Fibroblast of lung (primary cell): ENCODE measurements at regions not wholly inside any gene's neighbourhood (a gene's known extent, or its start where the extent isn't known, plus 50 kb on each side); places are given as distances from the start of the nearest gene placed in this dataset.

Source experiments
- DNase-seq, 2 donors: peaks; one replicate each; pipeline versions ENCODE4 v3.0.0 to v3.0.0-alpha.2; 2010; ENCODE audit warnings: low read depth in 2 of 2
- H2AFZ ChIP-seq: 2 replicates; pipeline ENCODE4 v1.5.1; 2012; ENCODE audit warnings: low read length, control low read depth, inconsistent platforms
- H3K27ac ChIP-seq: 2 replicates; pipeline ENCODE4 v1.5.1; 2011; ENCODE audit warnings: low read length, control low read depth; ENCODE audit not compliant: insufficient read depth
- H3K27me3 ChIP-seq: 2 replicates; pipeline ENCODE4 v1.5.1; 2011; ENCODE audit warnings: mild to moderate bottlenecking, low read length; ENCODE audit not compliant: control insufficient read depth, insufficient read depth
- H3K36me3 ChIP-seq: 2 replicates; pipeline ENCODE4 v1.5.1; 2011; ENCODE audit warnings: low read length; ENCODE audit not compliant: control insufficient read depth, insufficient read depth
- H3K4me1 ChIP-seq: 2 replicates; pipeline ENCODE4 v1.5.1; 2011; ENCODE audit warnings: low read length; ENCODE audit not compliant: control insufficient read depth, insufficient read depth; ENCODE audit errors: extremely low read depth
- H3K4me2 ChIP-seq: 2 replicates; pipeline ENCODE4 v1.5.1; 2011; ENCODE audit warnings: low read length, control low read depth; ENCODE audit not compliant: insufficient read depth; ENCODE audit errors: extremely low read depth
- H3K4me3 ChIP-seq, 4 experiments: fragments of 200-600 bp in 1 of 4; sonication (generic) in 1 of 4; replicated peaks in 1 of 4; 2 replicates each; pipeline ENCODE4 v1.5.1; 2011 to 2016; ENCODE audit warnings: low read length in 4 of 4, low read depth in 3 of 4, mild to moderate bottlenecking in 3 of 4, control low read depth in 2 of 4, inconsistent platforms in 1 of 4, mixed read lengths in 1 of 4; ENCODE audit not compliant: insufficient read depth in 1 of 4; ENCODE audit errors: control extremely low read depth in 1 of 4
- H3K79me2 ChIP-seq: 2 replicates; pipeline ENCODE4 v1.5.1; 2012; ENCODE audit warnings: mild to moderate bottlenecking, low read length, inconsistent platforms; ENCODE audit not compliant: control insufficient read depth, insufficient read depth
- H3K9ac ChIP-seq: 2 replicates; pipeline ENCODE4 v1.5.1; 2011; ENCODE audit warnings: mild to moderate bottlenecking, low read length, control low read depth; ENCODE audit not compliant: insufficient read depth
- H3K9me3 ChIP-seq: 2 replicates; pipeline ENCODE4 v1.5.1; 2012; ENCODE audit warnings: low read depth, low read length; ENCODE audit not compliant: control insufficient read depth, insufficient read depth
- H4K20me1 ChIP-seq: 2 replicates; pipeline ENCODE4 v1.5.1; 2011; ENCODE audit warnings: low read length; ENCODE audit not compliant: control insufficient read depth, insufficient read depth; ENCODE audit errors: extremely low read depth
- EZH2 ChIP-seq: IDR thresholded peaks from 2 replicates; pipeline ENCODE4 v1.5.1; 2012; ENCODE audit warnings: low read length, control low read depth, mild to moderate bottlenecking; ENCODE audit errors: missing control alignments
- TF ChIP-seq, protein P1 (sequence below), 2 donors: IDR thresholded peaks in 1 of 2; conservative IDR thresholded peaks in 1 of 2; 1 replicate in 1 of 2; 2 replicates in 1 of 2; pipeline ENCODE4 v1.5.1; 2011 to 2012; ENCODE audit warnings: low read length in 2 of 2, control low read depth in 1 of 2, inconsistent platforms in 1 of 2, low read depth in 1 of 2, mild to moderate bottlenecking in 1 of 2

DNA sequence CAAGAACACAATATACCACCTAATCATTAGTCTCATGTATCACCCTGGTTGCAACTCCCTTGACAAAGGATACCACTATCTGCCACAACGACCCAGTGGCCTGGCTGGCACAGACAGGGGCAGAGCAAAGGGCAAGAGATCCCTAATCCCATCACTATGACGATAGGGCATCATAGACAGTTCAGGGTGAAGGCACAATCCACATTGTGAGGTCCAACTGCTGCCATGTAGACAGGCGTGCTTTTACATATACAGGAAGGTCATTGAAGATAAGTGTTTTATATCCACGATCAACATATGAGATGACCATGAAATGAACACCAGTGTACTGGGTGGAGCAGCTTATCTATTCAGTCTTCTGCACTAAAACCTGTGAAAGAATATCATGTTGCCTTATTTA is 94.6 kb downstream of the IGLL1 start:
- H3K79me2 ChIP-seq = no peaks in the 10 kb centered on the region
- no peaks in the 10 kb centered on the region for H3K27me3 ChIP-seq
- TF ChIP-seq EZH2 = no peak
- TF ChIP-seq, protein P1, sequence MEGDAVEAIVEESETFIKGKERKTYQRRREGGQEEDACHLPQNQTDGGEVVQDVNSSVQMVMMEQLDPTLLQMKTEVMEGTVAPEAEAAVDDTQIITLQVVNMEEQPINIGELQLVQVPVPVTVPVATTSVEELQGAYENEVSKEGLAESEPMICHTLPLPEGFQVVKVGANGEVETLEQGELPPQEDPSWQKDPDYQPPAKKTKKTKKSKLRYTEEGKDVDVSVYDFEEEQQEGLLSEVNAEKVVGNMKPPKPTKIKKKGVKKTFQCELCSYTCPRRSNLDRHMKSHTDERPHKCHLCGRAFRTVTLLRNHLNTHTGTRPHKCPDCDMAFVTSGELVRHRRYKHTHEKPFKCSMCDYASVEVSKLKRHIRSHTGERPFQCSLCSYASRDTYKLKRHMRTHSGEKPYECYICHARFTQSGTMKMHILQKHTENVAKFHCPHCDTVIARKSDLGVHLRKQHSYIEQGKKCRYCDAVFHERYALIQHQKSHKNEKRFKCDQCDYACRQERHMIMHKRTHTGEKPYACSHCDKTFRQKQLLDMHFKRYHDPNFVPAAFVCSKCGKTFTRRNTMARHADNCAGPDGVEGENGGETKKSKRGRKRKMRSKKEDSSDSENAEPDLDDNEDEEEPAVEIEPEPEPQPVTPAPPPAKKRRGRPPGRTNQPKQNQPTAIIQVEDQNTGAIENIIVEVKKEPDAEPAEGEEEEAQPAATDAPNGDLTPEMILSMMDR (conservative IDR thresholded peaks at IDR 0.05 in 1 of 2, IDR thresholded peaks at IDR 0.05 in 1 of 2; ENCODE audit: low read depth in 1 of 2, low read length in 2 of 2) = no peak
- H2AFZ ChIP-seq = no peak overlapping the region
- no peaks in the 10 kb centered on the region for H3K4me1 ChIP-seq
- DNase-seq = no peak
- H3K36me3 ChIP-seq = no peaks in the 10 kb centered on the region
- H3K27ac ChIP-seq = no peak overlapping the region
- no peak overlapping the region for H3K9ac ChIP-seq
- no peak overlapping the region for H3K4me2 ChIP-seq
- no peak overlapping the region for H3K4me3 ChIP-seq
- H4K20me1 ChIP-seq = no peaks in the 10 kb centered on the region
- no peaks in the 10 kb centered on the region for H3K9me3 ChIP-seq

DNA sequence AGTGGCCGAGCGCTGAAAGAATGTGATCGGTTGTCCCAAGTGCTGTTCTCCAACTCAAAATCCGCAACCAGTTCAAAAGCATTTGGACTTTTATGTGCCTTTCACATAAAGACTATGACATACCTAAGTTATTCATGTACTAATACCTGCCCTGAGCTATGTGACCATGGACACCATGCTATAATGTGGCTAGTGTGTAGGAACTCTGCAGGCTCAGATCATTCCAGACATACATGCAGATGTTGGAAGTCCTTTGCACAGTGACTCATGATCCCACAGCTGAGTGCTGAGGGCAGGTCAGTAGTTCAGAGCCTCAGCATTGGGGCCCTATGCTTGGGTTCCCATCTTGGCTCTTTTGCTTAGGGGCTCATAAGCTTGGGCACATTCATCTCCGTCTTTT is 95.4 kb downstream of the IGLL1 start:
- no peaks in the 10 kb centered on the region for H4K20me1 ChIP-seq
- no peak overlapping the region for H2AFZ ChIP-seq
- DNase-seq = no peak
- no peaks in the 10 kb centered on the region for H3K4me1 ChIP-seq
- TF ChIP-seq EZH2 = no peak
- TF ChIP-seq, protein P1 (conservative IDR thresholded peaks at IDR 0.05 in 1 of 2, IDR thresholded peaks at IDR 0.05 in 1 of 2; ENCODE audit: low read depth in 1 of 2, low read length in 2 of 2) = no peak
- no peak overlapping the region for H3K9ac ChIP-seq
- no peak overlapping the region for H3K4me2 ChIP-seq
- no peaks in the 10 kb centered on the region for H3K79me2 ChIP-seq
- H3K36me3 ChIP-seq = no peaks in the 10 kb centered on the region
- no peak overlapping the region for H3K4me3 ChIP-seq
- H3K27ac ChIP-seq = no peak overlapping the region
- H3K9me3 ChIP-seq = no peaks in the 10 kb centered on the region
- no peaks in the 10 kb centered on the region for H3K27me3 ChIP-seq

DNA sequence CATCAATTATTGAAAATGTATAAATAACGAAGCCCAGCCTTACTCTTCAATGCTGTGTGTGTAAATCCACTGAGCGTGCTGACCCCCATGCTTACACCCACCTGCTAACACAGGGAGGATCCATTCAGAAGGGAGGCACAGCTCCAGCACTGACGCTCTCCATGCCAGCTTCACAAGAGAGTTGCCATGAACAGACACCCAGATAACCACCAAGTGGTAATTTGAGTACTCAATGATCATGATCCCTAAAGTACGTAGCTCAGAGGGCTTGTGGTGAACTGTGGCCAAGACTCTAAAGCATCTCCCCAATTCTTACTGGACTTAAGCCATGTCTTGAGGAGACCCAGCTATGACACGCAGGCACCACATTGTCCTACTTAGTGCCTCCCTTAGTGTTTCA is 98.7 kb downstream of the IGLL1 start:
- Histone ChIP-seq H3K9ac (no peak overlapping the region), H3K79me2 (no peaks in the 10 kb centered on the region), H3K9me3 (no peaks in the 10 kb centered on the region), H4K20me1 (no peaks in the 10 kb centered on the region), H2AFZ (no peak overlapping the region), H3K36me3 (no peaks in the 10 kb centered on the region), H3K27me3 (no peaks in the 10 kb centered on the region), H3K4me2 (no peak overlapping the region), H3K4me3 (no peak overlapping the region), H3K4me1 (no peaks in the 10 kb centered on the region), H3K27ac (no peak overlapping the region)
- no peak for DNase-seq
- TF ChIP-seq EZH2 = no peak
- TF ChIP-seq, protein P1 (conservative IDR thresholded peaks at IDR 0.05 in 1 of 2, IDR thresholded peaks at IDR 0.05 in 1 of 2; ENCODE audit: low read depth in 1 of 2, low read length in 2 of 2) = no peak
